SHP77 (cell line): ENCODE measurements at regions not wholly inside any gene's neighbourhood (a gene's known extent, or its start where the extent isn't known, plus 50 kb on each side); places are given as distances from the start of the nearest gene placed in this dataset.
A peak's percentile ranks its signal among the peaks of the same experiment; 100 is the strongest.

ENCODE experiments used
- DNase-seq, 2 experiments: peaks; one replicate each; lab custom pipeline; 2025; lab: John Stamatoyannopoulos, UW

DNA sequence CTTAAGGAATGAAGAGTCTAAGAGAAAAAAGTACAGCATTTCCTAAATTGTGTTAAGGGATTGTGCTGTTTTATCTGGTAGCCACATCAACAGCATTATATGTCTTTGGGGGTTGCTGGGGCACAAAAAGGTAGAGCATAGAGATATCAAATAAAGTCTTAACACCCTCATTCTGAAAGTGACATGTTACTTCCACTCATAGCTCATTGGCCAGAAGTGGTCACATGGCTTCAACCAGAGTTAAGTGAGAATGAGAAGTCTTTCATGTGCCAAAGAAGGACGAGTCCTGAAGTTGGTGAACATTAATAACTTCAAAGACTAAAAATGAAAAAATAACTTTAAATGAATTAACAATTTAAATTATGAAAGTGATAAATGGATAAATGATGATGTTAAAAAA lies 175.7 kb upstream of the ZEB2 start:
- no peak for DNase-seq

- DNase-seq = peak; percentile 4 to 14
Measured at GRCh38 chr2:144694456-144694855, 174.5 kb upstream of the ZEB2 start.

DNA sequence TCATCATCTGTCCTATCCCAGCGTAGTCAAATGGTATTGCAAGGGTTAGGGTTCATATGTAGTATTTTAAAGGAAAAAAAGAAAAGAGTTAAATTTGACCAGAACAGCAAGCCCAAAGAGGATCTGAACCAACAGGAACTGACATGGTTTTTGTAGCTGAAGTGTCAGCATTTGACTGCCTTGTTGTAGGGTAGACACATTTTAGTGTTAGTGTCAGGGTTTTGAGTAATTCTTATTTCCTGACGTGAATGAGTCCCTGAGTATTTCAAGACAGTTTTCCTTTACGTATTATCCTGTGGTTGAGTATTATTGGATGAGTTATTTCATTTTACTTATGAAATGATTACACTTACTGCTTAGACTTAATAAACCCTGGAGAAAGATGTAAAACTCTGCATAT lies 173.3 kb upstream of the ZEB2 start:
- DNase-seq = no peak

- DNase-seq = no peak
Measured at GRCh38 chr2:144692661-144693060, 172.7 kb upstream of the ZEB2 start.

DNA sequence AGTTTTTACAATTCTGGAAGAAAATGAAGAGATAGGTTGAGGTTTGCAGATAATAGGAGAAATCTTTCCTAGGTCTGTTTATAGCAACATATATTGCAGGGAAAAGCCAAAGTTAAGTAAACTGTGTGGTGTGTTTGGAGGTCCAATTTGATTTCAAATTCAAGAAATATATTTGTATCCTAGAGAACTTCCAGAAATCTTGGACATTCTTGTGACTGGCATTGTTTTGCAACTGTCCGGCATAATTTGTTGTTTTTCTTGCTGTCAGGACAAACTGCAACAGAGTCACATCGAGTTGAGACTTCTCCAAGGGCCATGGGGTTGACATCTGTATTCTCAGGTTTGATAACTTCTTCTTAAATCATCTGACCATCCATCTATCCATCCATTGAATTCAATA lies 170.9 kb upstream of the ZEB2 start:
- DNase-seq = no peak

GRCh38 chr2:144686518-144687215 lies 166.7 kb upstream of the ZEB2 start:
- DNase-seq = no peak

DNA sequence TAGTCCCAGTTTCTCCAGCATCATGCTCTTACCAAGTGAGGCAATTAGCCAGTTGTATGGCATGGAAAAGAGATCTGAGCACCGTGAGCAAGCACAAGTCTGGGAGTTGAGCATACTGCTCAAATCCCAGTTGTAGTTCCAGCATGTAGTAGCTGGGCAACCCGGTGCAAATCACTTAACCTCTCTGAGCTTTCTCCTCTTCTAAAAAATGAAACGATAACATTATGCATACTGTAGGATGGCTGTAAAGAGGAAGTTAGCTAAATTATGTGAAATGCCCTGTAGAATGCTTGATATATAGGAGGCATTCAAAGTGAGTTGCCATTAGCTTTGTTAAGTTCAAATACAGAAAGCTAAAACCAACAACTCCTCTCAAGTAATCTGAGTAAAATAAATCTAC lies 164.0 kb upstream of the ZEB2 start:
- no peak for DNase-seq

DNA sequence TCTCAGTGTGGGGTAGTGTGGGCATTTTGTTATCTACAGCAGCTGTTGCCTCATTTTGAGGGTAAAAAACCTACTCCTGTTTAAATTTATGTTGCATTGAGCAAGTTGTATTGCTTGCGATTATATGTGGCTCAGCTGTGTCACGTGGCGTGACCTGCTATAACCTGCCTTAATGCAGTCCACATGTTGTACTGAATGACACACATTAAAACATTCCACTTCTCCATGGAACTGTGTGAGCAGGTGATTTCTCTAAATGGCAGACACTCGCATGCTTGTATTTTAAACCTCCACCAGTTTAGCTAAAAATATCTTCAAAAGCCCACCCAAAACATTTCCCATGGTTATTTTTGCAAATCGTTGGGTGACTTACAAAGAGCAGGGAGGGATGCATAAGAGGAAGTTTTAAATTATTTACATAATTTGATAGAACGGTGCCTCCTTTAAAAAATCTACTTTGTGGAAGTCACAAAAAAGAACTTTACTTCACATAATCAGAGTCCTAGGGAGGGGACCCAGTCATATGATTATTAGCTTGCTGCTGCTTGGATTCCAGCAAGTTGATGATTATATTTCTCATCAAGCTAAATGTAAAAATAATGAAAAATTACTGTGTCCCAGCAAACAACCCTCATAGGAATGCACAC lies 163.3 kb upstream of the ZEB2 start:
- no peak for DNase-seq

DNA sequence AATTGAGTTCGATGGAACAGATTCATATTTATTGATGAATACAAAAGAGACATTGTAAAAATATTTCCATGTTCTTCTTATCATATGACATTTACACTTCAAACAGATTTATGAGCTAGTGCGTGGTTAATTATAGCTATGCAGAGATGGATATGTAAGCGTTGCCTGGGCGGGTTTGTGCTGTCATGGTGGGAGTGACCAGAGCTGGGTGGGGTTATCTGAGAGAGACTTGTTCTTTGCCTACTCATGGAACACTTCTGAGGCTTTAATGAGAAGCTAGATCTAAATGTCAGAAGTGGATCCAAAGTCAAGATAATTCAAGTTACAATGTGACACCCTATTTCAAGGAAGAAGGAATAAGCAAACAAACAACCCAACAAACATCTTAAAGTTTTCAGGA lies 162.3 kb upstream of the ZEB2 start:
- DNase-seq = no peak

DNA sequence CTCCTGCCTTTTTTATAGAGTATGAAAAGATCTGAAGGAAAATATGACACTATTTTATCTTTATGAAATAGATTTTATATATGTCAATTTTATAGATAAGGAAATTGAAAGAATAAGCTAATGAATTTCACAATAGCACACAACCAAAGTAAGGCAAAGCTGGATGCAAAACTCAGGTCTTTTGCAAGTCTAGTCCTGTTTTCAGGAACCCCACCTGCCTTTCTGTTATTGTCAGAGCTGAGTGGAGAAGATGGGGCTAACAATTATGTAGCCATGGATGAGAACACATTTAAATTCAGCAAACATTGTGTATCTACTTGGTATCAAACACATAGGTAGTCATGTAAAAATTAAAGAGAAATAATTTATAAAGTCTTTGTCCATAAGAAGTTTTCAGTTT lies 161.5 kb upstream of the ZEB2 start:
- no peak for DNase-seq

GRCh38 chr2:144679942-144680341 lies 160.0 kb upstream of the ZEB2 start:
- no peak for DNase-seq

- DNase-seq = no peak
Measured at GRCh38 chr2:144678736-144679135, 158.8 kb upstream of the ZEB2 start.

- no peak for DNase-seq
Measured at GRCh38 chr2:144675731-144676130, 155.8 kb upstream of the ZEB2 start.

GRCh38 chr2:144675331-144675730 lies 155.4 kb upstream of the ZEB2 start:
- no peak for DNase-seq

DNA sequence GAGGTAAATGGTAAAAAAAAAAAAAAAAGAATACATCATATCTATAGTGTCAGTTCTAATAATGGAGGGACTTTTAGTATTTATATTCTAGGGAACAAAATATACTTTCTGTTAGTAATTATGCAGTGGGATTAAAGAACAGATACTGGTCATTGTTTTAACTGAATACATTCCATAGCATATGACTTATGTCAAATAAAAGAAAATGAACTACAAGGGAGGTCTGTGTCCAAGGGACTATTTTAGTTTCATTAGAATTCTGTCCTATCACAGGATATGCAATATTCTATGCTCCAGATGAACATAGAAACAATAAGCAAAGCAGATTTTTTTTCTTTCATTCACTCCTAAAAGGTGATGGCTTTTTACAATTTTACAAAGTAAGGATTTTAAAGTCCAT lies 154.2 kb upstream of the ZEB2 start:
- DNase-seq = no peak

DNA sequence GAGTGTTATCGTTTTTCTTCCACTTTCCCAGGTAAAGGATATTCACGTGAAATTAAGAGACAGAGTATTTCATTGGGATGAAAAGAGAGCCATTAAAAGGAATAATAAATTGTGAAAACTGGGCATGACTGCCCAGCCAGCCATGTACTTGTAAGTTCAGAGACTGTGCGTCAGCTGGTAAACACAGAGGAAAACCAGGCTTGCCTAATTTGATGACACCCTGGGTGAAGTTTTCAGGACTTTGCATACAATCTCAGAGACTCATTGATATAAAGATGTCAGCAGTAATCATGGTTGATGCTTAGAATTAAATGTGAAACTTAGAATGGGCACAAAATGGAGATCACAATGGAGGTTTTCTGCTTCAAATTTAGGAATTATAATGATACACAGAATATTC lies 153.5 kb upstream of the ZEB2 start:
- DNase-seq = no peak

DNA sequence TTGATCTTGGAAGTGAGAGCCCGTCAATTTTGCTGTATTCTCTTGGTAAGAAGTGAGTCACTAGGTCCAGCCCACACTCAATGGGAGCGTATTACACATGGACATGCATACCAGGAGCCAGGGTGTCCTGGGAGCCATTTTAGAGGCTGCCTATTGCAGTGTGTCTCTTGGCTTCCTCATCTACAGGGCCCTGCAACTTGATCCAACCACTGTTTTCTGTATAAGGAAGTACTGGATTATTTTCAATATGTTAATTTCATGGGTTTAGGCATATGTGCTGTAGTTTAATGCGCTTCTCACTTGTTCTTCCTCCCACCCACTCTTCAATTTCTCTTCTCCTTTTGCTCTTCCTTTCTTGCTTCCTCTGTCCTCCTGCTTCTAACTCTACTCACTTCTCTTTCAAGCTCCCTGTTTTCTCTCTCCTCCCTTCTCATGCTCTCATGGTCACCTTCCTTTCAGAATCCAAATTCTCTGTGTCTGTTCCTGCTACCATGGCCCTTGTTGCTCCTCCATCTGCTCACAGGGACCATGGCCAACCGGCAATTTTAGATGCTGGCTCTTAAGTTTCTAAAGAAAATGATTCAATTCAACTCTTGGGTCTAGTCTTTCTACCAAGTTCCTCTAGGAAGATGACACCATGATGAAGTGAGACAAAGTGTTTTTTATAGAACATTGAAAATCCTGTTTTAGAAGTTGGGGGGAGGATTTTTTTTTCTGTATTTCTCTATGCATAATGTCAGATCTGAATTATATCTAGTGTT lies 152.0 kb upstream of the ZEB2 start:
- DNase-seq = no peak

GRCh38 chr2:144670738-144671137 lies 150.8 kb upstream of the ZEB2 start:
- DNase-seq = no peak

DNA sequence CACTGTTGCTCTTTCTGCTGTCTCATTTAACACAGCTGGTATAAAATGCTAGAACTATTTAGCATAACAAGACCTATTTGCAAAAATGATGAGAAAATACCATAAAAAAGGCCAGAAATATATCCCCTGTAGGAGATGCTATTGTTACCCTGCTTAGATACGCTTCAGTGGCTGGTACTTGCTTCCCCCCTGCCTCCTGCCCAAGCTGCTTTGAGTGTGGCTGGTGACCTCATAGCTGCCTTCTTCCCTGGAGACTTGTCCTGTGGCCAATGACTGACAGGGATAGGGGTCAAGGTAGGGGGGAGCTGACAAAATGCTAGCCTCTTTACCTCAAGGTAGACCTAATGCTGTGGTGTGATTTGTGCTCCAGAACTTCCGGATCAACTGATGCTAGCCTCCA lies 150.2 kb upstream of the ZEB2 start:
- no peak for DNase-seq

DNA sequence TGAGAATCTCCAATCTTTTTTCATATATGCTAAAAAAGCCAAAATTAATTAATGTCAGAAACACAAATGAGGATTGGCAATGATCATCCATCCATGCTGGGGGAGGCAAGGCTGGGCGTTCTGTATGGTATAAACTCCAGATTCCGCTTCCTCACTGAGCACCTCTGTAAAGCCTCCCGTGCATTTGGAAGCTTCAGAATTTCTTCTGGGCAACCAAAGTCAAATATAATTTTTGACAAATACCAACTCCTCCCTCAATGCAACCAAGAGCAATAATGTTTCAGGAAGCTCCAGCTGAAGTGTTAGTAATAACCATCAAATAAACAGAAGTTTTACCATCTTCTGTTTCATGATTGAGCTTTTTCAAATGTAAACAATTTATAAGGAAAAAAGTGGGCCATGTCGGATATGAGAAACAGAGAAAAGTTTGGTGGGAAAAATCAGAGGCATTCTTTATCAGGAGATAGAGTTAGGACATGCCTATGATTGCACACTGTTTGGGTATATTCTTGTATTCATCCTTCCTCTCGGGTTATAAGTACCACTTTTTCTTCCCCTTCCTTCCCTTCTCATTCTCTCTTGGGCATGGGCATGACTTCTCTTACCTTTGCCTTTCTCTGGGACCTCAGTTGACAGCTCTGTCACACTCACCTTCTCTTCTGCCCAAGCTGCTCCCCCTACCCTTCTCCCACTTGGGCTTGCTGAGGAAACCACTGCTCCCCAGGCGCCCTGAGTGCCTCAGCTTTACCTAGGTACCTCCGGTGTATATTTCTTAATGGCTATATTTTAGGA lies 149.5 kb upstream of the ZEB2 start:
- no peak for DNase-seq

DNA sequence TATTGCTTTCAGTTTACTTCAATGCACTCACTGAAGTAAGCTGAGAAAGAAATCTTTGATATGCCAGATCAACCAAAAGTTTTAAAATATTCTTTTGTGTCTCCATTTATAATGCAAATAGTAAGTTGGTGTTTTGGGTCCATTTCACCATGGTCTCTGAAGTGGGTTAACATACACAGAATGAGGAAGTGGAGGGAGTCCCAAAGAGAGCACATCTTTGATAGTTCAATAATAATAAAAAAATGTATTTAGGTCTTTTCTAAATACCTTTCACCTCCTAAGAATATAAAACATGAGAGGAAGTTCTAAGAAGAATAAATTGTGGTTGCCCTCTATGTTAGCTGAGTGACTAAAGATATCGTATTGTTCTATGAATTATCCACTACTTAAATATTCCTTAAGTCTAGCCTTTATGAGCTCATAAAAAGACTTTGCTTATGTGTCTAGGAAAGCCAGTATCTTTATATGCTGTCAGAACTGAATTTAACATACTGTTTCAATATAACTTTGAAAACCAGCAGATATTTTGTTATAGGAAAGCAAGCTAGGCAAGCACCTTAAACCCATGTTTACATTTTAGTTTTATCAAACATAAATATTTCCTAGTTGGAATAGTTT lies 148.7 kb upstream of the ZEB2 start:
- no peak for DNase-seq

DNA sequence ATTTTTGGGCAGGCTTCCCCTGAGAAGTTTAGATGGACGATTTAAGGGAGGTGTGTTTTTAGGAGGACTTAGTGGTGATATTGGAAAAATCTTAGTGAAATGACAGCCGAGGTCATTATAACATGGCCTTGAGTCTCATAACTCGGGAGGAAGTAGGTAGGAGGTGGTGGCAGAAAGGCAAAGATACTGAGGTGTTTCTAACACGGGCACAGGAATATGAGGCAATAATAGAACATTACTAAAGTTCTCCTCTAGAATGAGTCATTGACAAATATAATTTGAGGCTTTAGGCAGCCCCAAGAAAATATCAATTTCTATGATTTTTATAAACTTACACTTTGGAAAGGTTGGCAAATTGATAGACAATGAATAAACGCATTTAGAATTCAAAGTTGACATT lies 146.1 kb upstream of the ZEB2 start:
- no peak for DNase-seq
